GM12872 (cell line): ENCODE measurements at regions not wholly inside any gene's neighbourhood (a gene's known extent, or its start where the extent isn't known, plus 50 kb on each side); places are given as distances from the start of the nearest gene placed in this dataset.

ENCODE experiments used
- CTCF ChIP-seq: IDR thresholded peaks from 3 replicates; pipeline ENCODE4 v1.5.1; 2011; ENCODE audit warnings: low read depth, mild to moderate bottlenecking, low read length, moderate library complexity; ENCODE audit not compliant: insufficient read depth

GRCh38 chr15:46251903-46252302, 617.1 kb downstream of the SQOR start:
- TF ChIP-seq CTCF = no peak

GRCh38 chr15:46258056-46258455, 623.2 kb downstream of the SQOR start:
- TF ChIP-seq CTCF = no peak

DNA sequence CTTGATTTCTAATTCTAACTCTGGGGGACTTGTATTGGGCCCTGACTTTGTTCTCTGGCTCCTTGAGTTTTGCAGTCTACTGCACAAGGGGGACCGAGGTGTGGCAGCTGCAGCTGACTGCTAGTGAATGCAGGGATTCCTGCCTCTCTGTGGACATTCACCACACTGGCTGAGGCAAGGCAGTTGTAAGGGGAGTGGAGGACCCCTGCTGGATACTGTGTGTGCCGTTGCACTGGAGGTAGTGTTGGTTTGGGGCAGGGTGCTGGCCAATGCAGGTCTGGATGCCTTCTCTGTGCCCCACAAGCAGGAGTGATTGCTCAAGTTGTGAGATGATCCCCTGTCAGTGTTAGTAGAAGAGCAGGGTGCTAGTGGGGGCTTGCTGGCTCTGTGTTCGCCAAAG, 626.1 kb downstream of the SQOR start:
- TF ChIP-seq CTCF = no peak

DNA sequence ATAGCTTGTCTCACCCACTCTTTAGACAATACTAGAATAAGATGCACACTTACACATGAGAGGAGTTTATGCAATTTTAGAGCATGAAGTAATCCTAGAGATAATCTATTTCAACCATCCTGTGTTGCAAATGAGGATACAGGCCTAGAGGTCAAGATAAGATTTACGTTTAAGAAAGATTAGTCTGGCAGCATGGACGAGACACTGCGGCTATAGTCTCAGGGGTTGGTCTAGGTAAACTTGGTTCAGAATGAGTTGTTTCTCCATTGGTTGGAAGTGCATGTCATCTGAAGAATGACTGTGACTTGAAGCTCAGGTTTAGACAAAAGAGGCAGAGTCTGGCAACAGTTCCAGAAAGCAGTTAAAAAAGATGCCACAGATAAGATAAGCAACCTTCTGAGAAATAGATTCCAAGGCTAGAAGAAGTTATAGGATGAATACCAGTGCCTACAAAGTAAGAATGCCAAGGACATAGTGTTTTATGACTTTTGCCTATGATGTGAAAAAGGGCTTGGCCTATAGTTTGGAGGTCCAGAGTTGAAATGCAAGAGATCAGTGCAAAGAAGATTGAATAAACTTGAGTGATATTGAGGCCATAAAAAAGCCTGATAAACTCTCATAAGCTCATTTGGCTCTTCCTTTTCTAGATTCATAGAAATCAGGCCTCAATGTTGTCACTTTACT, 631.0 kb downstream of the SQOR start:
- no peak for TF ChIP-seq CTCF

DNA sequence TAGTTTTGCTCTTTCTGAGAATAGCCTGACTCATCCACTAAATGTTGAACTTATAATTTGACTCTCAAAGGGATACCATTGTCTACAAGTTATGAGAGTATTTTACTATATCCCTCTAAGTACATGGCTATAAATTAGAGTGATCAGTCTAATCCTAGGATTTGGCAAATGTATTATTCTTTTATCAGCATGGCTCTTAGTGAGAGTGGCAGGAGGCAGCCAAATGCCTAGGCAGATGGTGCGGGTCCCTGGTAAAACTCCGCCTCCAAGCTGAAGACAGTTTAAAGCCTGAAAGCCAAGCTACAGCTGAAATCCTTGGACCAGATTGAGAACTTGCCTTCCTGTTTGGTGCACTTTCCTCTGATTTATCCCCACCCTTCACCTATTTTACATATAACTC, 631.8 kb downstream of the SQOR start:
- no peak for TF ChIP-seq CTCF

- no peak for TF ChIP-seq CTCF
Measured at GRCh38 chr15:46270481-46271147, 635.8 kb downstream of the SQOR start.

GRCh38 chr15:46275701-46276100, 640.9 kb downstream of the SQOR start:
- TF ChIP-seq CTCF = no peak
